ENCODE measurements at regions not wholly inside any gene's neighbourhood (a gene's known extent, or its start where the extent isn't known, plus 50 kb on each side); places are given as distances from the start of the nearest gene placed in this dataset.

GRCh38 chr1:59063501-59063900 lies 233.4 kb upstream of the FGGY start:
- TF ChIP-seq EZH2 (IDR thresholded peaks at IDR 0.05; ENCODE audit: low read length) = no peak
- no peak for TF ChIP-seq CTCF (optimal IDR thresholded peaks at IDR 0.05 in 1 of 3, IDR thresholded peaks at IDR 0.05 in 1 of 3, conservative IDR thresholded peaks at IDR 0.05 in 1 of 3; ENCODE audit: extremely low read depth in 1 of 3, insufficient read depth in 2 of 3, low read length in 3 of 3)
